PC-3 (cell line): ENCODE measurements at regions not wholly inside any gene's neighbourhood (a gene's known extent, or its start where the extent isn't known, plus 50 kb on each side); places are given as distances from the start of the nearest gene placed in this dataset.

ENCODE experiments used
- ATAC-seq: fragments of 200-7000 bp; cut with Tn5 transposase; 2 replicates; pipeline ENCODE4 v1.9.1; 2020; ENCODE audit warnings: mild to moderate bottlenecking, moderate library complexity
- BruUV-seq: library from RNA; stranded (reverse); fragments of 400-500 nt; replicated peaks from 2 replicates; lab custom pipeline; 2021; lab: Mats Ljungman, UMichigan
- CTCF ChIA-PET: fragments of 300-600 bp; sonication (Branson Sonifier 250); formaldehyde crosslinking; loops from one replicate; lab custom pipeline; 2022; ENCODE audit warnings: antibody characterized with exemption; lab: Charles Lee
- POLR2A ChIA-PET: fragments of 300-600 bp; sonication (Branson Sonifier 250); formaldehyde crosslinking; loops from one replicate; lab custom pipeline; 2022; ENCODE audit warnings: antibody characterized with exemption; ENCODE audit not compliant: unreplicated experiment; lab: Charles Lee
- DNase-seq: peaks from one replicate; pipeline ENCODE4 v3.0.0-alpha.2; 2015
- H2AFZ ChIP-seq: fragments of 300-600 bp; sonication (generic); 2 replicates; pipeline ENCODE4 v1.6.0; 2016; ENCODE audit warnings: antibody characterized with exemption, low read length
- H3F3A ChIP-seq: fragments of 300-600 bp; sonication (generic); one replicate; pipeline ENCODE4 v1.6.0; 2017; ENCODE audit warnings: antibody characterized with exemption, low read length, control low read depth, mild to moderate bottlenecking; ENCODE audit not compliant: unreplicated experiment
- H3K27ac ChIP-seq: fragments of 300-600 bp; sonication (generic); 2 replicates; pipeline ENCODE4 v1.5.1; 2016; ENCODE audit warnings: mild to moderate bottlenecking, low read length
- H3K27me3 ChIP-seq: fragments of 300-600 bp; sonication (generic); 2 replicates; pipeline ENCODE4 v1.6.1; 2016; ENCODE audit warnings: low read length, mixed read lengths
- H3K36me3 ChIP-seq: fragments of 300-600 bp; sonication (generic); 2 replicates; pipeline ENCODE4 v1.6.1; 2016; ENCODE audit warnings: low read depth, mixed run types, low read length, mixed read lengths
- H3K4me1 ChIP-seq: fragments of 300-600 bp; sonication (generic); 2 replicates; pipeline ENCODE4 v1.5.1; 2016; ENCODE audit warnings: low read length; ENCODE audit not compliant: insufficient read depth
- H3K4me2 ChIP-seq: fragments of 300-600 bp; sonication (generic); 2 replicates; pipeline ENCODE4 v1.6.0; 2016; ENCODE audit warnings: low read length
- H3K4me3 ChIP-seq: fragments of 300-600 bp; sonication (generic); 2 replicates; pipeline ENCODE4 v1.5.1; 2016; ENCODE audit warnings: mild to moderate bottlenecking, low read length, mixed read lengths
- H3K79me2 ChIP-seq: fragments of 300-600 bp; sonication (generic); 2 replicates; pipeline ENCODE4 v1.6.1; 2017; ENCODE audit warnings: low read length, mixed read lengths
- H3K9ac ChIP-seq: fragments of 300-600 bp; sonication (generic); 2 replicates; pipeline ENCODE4 v1.6.0; 2016; ENCODE audit warnings: mild to moderate bottlenecking, low read length
- H3K9me2 ChIP-seq: fragments of 300-600 bp; sonication (generic); replicated peaks from 2 replicates; pipeline ENCODE4 v1.6.1; 2016; ENCODE audit warnings: mixed run types, low read length, mixed read lengths
- H3K9me3 ChIP-seq: fragments of 300-600 bp; sonication (generic); 2 replicates; pipeline ENCODE4 v1.6.1; 2016; ENCODE audit warnings: low read length, mixed read lengths
- H4K20me1 ChIP-seq: fragments of 300-600 bp; sonication (generic); 2 replicates; pipeline ENCODE4 v1.6.1; 2016; ENCODE audit warnings: low read length, mixed read lengths
- EZH2 ChIP-seq: fragments of 300-600 bp; sonication (generic); IDR thresholded peaks from one replicate; pipeline ENCODE4 v1.6.1; 2017; ENCODE audit warnings: antibody characterized with exemption, mild to moderate bottlenecking, low read length; ENCODE audit not compliant: unreplicated experiment
- EZH2phosphoT487 ChIP-seq: fragments of 300-600 bp; sonication (generic); IDR thresholded peaks from 2 replicates; pipeline ENCODE4 v1.6.1; 2018; ENCODE audit warnings: mild to moderate bottlenecking, antibody characterized with exemption, low read length, borderline replicate concordance
- intact Hi-C: fragments of 100-400 bp; cut with micrococcal nuclease; formaldehyde crosslinking; loops from 2 replicates; pipeline ENCODE4 v1.9.0; 2023
- TF ChIP-seq, protein P1 (sequence below): fragments of 300-600 bp; sonication (generic); conservative IDR thresholded peaks from 2 replicates; pipeline ENCODE4 v1.5.1; 2017; ENCODE audit warnings: antibody characterized with exemption, low read depth, mild to moderate bottlenecking, low read length

DNA sequence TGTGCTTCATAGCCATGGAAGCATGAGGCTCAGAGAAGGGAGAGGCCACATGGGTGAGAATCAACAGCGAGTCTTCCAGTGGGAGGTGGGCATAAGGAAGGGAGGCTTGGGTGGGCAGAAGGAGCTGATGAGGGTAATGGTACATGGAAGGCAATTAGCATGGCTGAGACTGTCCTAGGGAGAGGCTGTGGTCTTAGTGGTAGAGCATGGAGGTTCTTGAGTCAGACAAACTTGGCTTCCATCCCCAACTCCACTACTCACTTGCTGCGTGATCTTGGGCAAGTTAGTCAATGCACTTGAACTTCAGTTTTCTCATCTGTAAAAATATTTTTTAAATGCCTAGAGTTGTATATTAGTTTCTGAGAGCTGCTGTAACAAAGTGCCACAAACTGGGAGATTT lies 227.2 kb upstream of the E2F8 start:
- intact Hi-C loops: no loop called here
- Histone ChIP-seq H3K9ac (no peak overlapping the region), H2AFZ (no peak overlapping the region), H3K36me3 (no peaks in the 10 kb centered on the region), H3F3A (no peaks in the 10 kb centered on the region), H3K27ac (no peak overlapping the region), H3K4me2 (no peak overlapping the region), H3K79me2 (no peaks in the 10 kb centered on the region), H3K27me3 (peaks cover 40% of the 10 kb centered on the region), H4K20me1 (no peaks in the 10 kb centered on the region), H3K9me2 (no peaks in the 10 kb centered on the region), H3K9me3 (no peaks in the 10 kb centered on the region), H3K4me1 (no peaks in the 10 kb centered on the region), H3K4me3 (no peak overlapping the region)
- POLR2A ChIA-PET: no interaction called here
- CTCF ChIA-PET: interaction anchor here (0.6 kb wide), 1 partner anchor 39 kb away, joined by 3 read pairs; no protein-coding TSS in a partner anchor
- TF ChIP-seq EZH2 (no peak), EZH2phosphoT487 (no peak)
- TF ChIP-seq, protein P1, sequence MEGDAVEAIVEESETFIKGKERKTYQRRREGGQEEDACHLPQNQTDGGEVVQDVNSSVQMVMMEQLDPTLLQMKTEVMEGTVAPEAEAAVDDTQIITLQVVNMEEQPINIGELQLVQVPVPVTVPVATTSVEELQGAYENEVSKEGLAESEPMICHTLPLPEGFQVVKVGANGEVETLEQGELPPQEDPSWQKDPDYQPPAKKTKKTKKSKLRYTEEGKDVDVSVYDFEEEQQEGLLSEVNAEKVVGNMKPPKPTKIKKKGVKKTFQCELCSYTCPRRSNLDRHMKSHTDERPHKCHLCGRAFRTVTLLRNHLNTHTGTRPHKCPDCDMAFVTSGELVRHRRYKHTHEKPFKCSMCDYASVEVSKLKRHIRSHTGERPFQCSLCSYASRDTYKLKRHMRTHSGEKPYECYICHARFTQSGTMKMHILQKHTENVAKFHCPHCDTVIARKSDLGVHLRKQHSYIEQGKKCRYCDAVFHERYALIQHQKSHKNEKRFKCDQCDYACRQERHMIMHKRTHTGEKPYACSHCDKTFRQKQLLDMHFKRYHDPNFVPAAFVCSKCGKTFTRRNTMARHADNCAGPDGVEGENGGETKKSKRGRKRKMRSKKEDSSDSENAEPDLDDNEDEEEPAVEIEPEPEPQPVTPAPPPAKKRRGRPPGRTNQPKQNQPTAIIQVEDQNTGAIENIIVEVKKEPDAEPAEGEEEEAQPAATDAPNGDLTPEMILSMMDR: no peak
- DNase-seq (no peak), ATAC-seq (no peak)
- BruUV-seq: no TSS peak

DNA sequence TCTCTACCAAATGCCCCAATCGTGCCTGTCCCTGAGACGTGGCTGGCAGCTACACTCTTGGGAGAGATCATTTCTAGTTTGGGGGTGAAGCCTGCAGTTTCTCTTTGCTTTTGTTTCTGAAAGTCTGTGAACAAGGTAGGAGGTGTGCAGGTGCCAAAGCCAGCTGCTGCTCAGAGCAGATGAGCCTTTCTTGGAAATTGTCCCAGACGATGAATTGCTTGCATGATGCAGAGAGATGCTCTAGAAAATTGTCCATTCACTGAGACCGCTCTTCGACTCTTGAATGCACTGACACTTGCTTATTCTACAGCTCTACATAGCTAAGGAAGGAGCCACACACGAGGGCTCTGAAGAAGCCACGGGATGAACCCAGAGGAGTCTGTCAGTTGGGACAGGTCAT lies 225.6 kb upstream of the E2F8 start:
- H4K20me1 ChIP-seq: no peaks in the 10 kb centered on the region
- CTCF ChIA-PET: no interaction called here
- ATAC-seq: no peak
- H3K36me3 ChIP-seq: no peaks in the 10 kb centered on the region
- TF ChIP-seq, protein P1: no peak
- TF ChIP-seq EZH2phosphoT487: no peak
- no peak for TF ChIP-seq EZH2
- no peak overlapping the region for H3K4me3 ChIP-seq
- no peaks in the 10 kb centered on the region for H3K9me2 ChIP-seq
- peaks cover 37% of the 10 kb centered on the region for H3K27me3 ChIP-seq
- no peak overlapping the region for H2AFZ ChIP-seq
- BruUV-seq: no TSS peak
- no peak overlapping the region for H3K27ac ChIP-seq
- H3K9ac ChIP-seq: no peak overlapping the region
- no peaks in the 10 kb centered on the region for H3F3A ChIP-seq
- DNase-seq: no peak
- H3K4me2 ChIP-seq: no peak overlapping the region
- POLR2A ChIA-PET: no interaction called here
- H3K79me2 ChIP-seq: no peaks in the 10 kb centered on the region
- H3K9me3 ChIP-seq: no peaks in the 10 kb centered on the region
- H3K4me1 ChIP-seq: no peaks in the 10 kb centered on the region
- intact Hi-C loops: no loop called here

DNA sequence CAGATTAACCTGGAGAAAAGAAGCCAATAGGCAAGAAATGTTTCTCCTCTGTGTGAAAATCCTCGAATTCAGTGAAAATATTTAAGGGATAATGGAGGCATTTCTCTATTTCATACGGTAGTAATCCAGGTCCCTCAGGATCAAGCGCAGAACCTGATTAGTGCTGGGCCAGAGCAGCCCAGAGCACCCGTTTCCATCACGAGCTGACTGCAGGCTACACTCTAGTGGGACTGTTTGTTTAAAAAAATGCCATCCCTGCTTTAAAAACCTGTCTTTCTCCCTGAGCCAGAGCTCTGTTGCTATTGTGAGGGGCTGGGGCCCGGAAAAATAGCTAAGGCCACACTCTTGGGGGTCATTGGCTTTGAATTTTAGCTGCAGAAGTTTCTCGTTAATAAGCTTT lies 223.2 kb upstream of the E2F8 start:
- H3K27ac ChIP-seq: no peak overlapping the region
- POLR2A ChIA-PET: no interaction called here
- peaks cover 25% of the 10 kb centered on the region for H3K27me3 ChIP-seq
- no peak overlapping the region for H3K4me3 ChIP-seq
- H4K20me1 ChIP-seq: no peaks in the 10 kb centered on the region
- H3K9me3 ChIP-seq: no peaks in the 10 kb centered on the region
- CTCF ChIA-PET: no interaction called here
- no peak overlapping the region for H2AFZ ChIP-seq
- no peaks in the 10 kb centered on the region for H3K9me2 ChIP-seq
- H3K9ac ChIP-seq: no peak overlapping the region
- BruUV-seq: no TSS peak
- no peaks in the 10 kb centered on the region for H3F3A ChIP-seq
- H3K36me3 ChIP-seq: no peaks in the 10 kb centered on the region
- no peaks in the 10 kb centered on the region for H3K4me1 ChIP-seq
- H3K79me2 ChIP-seq: no peaks in the 10 kb centered on the region
- ATAC-seq (no peak), DNase-seq (no peak)
- intact Hi-C loops: no loop called here
- H3K4me2 ChIP-seq: no peak overlapping the region
- no peak for TF ChIP-seq EZH2phosphoT487
